Left cardiac atrium (tissue), 4 donors: ENCODE measurements at regions not wholly inside any gene's neighbourhood (a gene's known extent, or its start where the extent isn't known, plus 50 kb on each side); places are given as distances from the start of the nearest gene placed in this dataset.
"Not testable (repeated sequence)": the region's sequence is repeated elsewhere in the genome, so short reads cannot be mapped to it uniquely, and the experiment has no call there.

Experiments used
- ATAC-seq, 2 donors: fragments of 200-7000 bp; cut with Tn5 transposase; one replicate each; pipeline ENCODE4 v1.9.1; 2020; ENCODE audit warnings: mild to moderate bottlenecking in 2 of 2, moderate library complexity in 2 of 2
- DNase-seq: peaks from one replicate; pipeline ENCODE4 v3.0.0-alpha.2; 2020
- intact Hi-C, 2 donors: fragments of 100-400 bp; cut with DNase I; formaldehyde crosslinking; loops; one replicate each; pipeline versions ENCODE4 v1.14.1 to v1.15.1; 2022 to 2023
- donor health status: DM: no; HTN: yes; CAD: no.
- donor health status: DM: no; HTN: yes; CAD: no; lungs with severe emphysema.
- donor health status: DM: yes; HTN: yes; CAD: no.
- donor health status: Dilated cardiomyopathy.

- DNase-seq (no peak), ATAC-seq (no peak)
- intact Hi-C loops, result no loop called here
Measured at GRCh38 chr13:87736849-87737385, 65.7 kb downstream of the SLITRK5 start.

- no peak for ATAC-seq
- no peak for DNase-seq
- intact Hi-C loops, result no loop called here
Measured at GRCh38 chr13:87754097-87754496, 82.9 kb downstream of the SLITRK5 start.

- intact Hi-C loops, result no loop called here
- no peak for ATAC-seq
- no peak for DNase-seq
Measured at GRCh38 chr13:87769445-87769844, 98.3 kb downstream of the SLITRK5 start.

- intact Hi-C loops, result no loop called here
- no peak for ATAC-seq
- no peak for DNase-seq
Measured at GRCh38 chr13:87777387-87777786, 106.2 kb downstream of the SLITRK5 start.

GRCh38 chr13:87778128-87778527 lies 107.0 kb downstream of the SLITRK5 start:
- ATAC-seq, result no peak
- no peak for DNase-seq
- intact Hi-C loops, result no loop called here

GRCh38 chr13:87779426-87779825 lies 108.3 kb downstream of the SLITRK5 start:
- ATAC-seq, result no peak
- intact Hi-C loops, result no loop called here
- no peak for DNase-seq

- intact Hi-C loops, result no loop called here
- DNase-seq (no peak), ATAC-seq (no peak)
Measured at GRCh38 chr13:87783366-87783765, 112.2 kb downstream of the SLITRK5 start.

GRCh38 chr13:87788363-87788762 lies 117.2 kb downstream of the SLITRK5 start:
- intact Hi-C loops, result no loop called here
- DNase-seq (no peak), ATAC-seq (no peak)

- DNase-seq, result no peak
- no peak for ATAC-seq
- intact Hi-C loops, result no loop called here
Measured at GRCh38 chr13:87792878-87793277, 121.7 kb downstream of the SLITRK5 start.

GRCh38 chr13:87798536-87798935 lies 127.4 kb downstream of the SLITRK5 start:
- intact Hi-C loops, result no loop called here
- DNase-seq, result no peak
- ATAC-seq, result no peak

GRCh38 chr13:87810391-87810801 lies 139.2 kb downstream of the SLITRK5 start:
- DNase-seq (no peak), ATAC-seq (no peak)
- intact Hi-C loops, result no loop called here

- DNase-seq (no peak), ATAC-seq (no peak)
- intact Hi-C loops, result no loop called here
Measured at GRCh38 chr13:87810920-87811344, 139.8 kb downstream of the SLITRK5 start.

- ATAC-seq (no peak), DNase-seq (no peak)
- intact Hi-C loops, result no loop called here
Measured at GRCh38 chr13:87814403-87814802, 143.2 kb downstream of the SLITRK5 start.

- intact Hi-C loops, result no loop called here
- DNase-seq (no peak), ATAC-seq (no peak)
Measured at GRCh38 chr13:87820241-87820640, 149.1 kb downstream of the SLITRK5 start.

- no peak for DNase-seq
- intact Hi-C loops, result no loop called here
- ATAC-seq, result no peak
Measured at GRCh38 chr13:87821512-87821911, 150.3 kb downstream of the SLITRK5 start.

GRCh38 chr13:87826301-87826700 lies 155.1 kb downstream of the SLITRK5 start:
- ATAC-seq, result not testable (repeated sequence)

GRCh38 chr13:87827479-87827878 lies 156.3 kb downstream of the SLITRK5 start:
- intact Hi-C loops, result no loop called here
- DNase-seq (no peak), ATAC-seq (no peak)

More at GRCh38 chr13:87826301-87826700, 155.1 kb downstream of the SLITRK5 start:
- DNase-seq, intact Hi-C loops: not testable (repeated sequence)

- no peak for DNase-seq
- no peak for ATAC-seq
- intact Hi-C loops, result no loop called here
Measured at GRCh38 chr13:87837522-87837921, 166.4 kb downstream of the SLITRK5 start.

GRCh38 chr13:87837946-87838345 lies 166.8 kb downstream of the SLITRK5 start:
- no peak for ATAC-seq
- intact Hi-C loops, result no loop called here
- DNase-seq, result no peak

- no peak for ATAC-seq
- intact Hi-C loops, result no loop called here
- no peak for DNase-seq
Measured at GRCh38 chr13:87851410-87851809, 180.2 kb downstream of the SLITRK5 start.

GRCh38 chr13:87855553-87855952 lies 184.4 kb downstream of the SLITRK5 start:
- ATAC-seq, result no peak
- no peak for DNase-seq
- intact Hi-C loops, result no loop called here

- no peak for DNase-seq
- intact Hi-C loops, result no loop called here
- ATAC-seq, result no peak
Measured at GRCh38 chr13:87859261-87859660, 188.1 kb downstream of the SLITRK5 start.
